ENCODE measurements at regions not wholly inside any gene's neighbourhood (a gene's known extent, or its start where the extent isn't known, plus 50 kb on each side); places are given as distances from the start of the nearest gene placed in this dataset.
A peak's percentile ranks its signal among the peaks of the same experiment; 100 is the strongest.

DNA sequence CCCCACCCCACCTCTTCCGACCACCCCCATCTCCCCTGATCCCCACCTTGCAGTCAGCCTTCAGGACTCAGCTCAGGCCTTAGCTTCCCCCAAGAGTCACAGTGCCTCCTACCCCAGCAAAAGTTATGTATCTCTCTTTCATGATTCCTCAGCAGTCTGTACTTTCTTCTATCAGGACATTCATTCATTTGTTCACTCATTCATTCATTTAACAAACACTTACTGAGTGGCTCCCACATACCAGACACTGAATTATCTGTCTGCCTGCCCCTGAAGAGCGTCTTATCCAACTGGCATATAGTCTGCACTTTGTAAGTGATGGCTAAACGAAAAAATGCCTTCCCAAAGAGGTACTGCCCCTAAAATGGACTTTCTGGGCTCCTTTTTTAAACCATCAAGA lies 114.4 kb upstream of the SLC35F3 start:
- Mint-ChIP-seq H3K27me3 (ENCODE audit: unreplicated experiment) (no peaks in the 10 kb centered on the region), H3K27ac (ENCODE audit: unreplicated experiment) (no peak overlapping the region), H3K36me3 (ENCODE audit: insufficient read depth, unreplicated experiment) (no peaks in the 10 kb centered on the region), H3K9me3 (ENCODE audit: low read depth, unreplicated experiment) (no peaks in the 10 kb centered on the region), H3K4me3 (ENCODE audit: low read depth, unreplicated experiment) (no peak overlapping the region), H3K4me1 (ENCODE audit: low read depth, unreplicated experiment) (no peaks in the 10 kb centered on the region)
- no peak for DNase-seq
- CTCF ChIA-PET: interaction anchor here (0.6 to 1.9 kb wide), 3 partner anchors 10 to 269 kb away, joined by 5 to 8 read pairs (median 6); no protein-coding TSS in a partner anchor
- intact Hi-C loops (cut with micrococcal nuclease; ENCODE audit: unreplicated experiment): loop anchor here (2.0 to 5.0 kb wide), 5 partner anchors 133 to 485 kb away; no protein-coding TSS in a partner anchor
- TF ChIP-seq CTCF (IDR thresholded peaks at IDR 0.05; ENCODE audit: unreplicated experiment): no peak
- no TSS peak for BruUV-seq (replicated peaks)

DNA sequence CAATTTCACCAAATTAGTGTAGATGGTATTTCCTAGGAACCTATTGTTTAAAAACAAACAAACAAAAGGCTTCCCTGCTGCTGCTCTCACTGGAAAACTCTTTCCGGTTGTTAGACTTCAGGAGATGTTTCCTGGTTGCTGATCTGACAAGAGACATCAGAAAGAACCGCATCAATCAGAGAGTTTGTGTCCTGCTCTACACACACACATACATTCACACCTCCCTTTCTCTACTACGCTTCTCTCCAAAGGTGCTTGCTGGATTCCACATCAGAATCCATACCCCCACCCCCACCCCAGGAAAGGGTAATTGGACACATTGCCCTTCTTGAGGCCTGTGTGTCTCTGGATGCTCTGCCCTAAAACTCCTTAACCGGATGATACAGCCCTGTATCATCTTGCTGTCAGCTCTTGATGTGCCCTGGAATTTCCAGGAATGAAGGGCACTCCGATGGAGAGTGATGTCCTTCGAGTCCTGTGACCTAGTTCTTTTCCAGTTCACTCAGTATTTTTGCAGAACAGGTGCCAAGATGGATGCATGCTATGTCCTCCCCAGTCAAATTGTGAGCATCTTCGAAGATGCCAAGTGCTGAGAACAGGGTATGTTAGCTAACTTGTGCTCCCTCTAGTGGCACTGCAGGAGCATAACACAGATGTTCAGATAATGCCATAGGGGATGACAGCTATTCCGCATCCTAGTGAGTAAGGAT lies 113.7 kb upstream of the SLC35F3 start:
- CTCF ChIA-PET: interaction anchor here (0.6 to 1.9 kb wide), 9 partner anchors 9 to 1460 kb away, joined by 3 to 17 read pairs (median 5); no protein-coding TSS in a partner anchor
- Mint-ChIP-seq H3K27me3 (ENCODE audit: unreplicated experiment) (no peaks in the 10 kb centered on the region), H3K4me3 (ENCODE audit: low read depth, unreplicated experiment) (no peak overlapping the region), H3K36me3 (ENCODE audit: insufficient read depth, unreplicated experiment) (no peaks in the 10 kb centered on the region), H3K9me3 (ENCODE audit: low read depth, unreplicated experiment) (no peaks in the 10 kb centered on the region), H3K4me1 (ENCODE audit: low read depth, unreplicated experiment) (no peaks in the 10 kb centered on the region), H3K27ac (ENCODE audit: unreplicated experiment) (no peak overlapping the region)
- peak; percentile 82 for TF ChIP-seq CTCF (IDR thresholded peaks at IDR 0.05; ENCODE audit: unreplicated experiment)
- intact Hi-C loops (cut with micrococcal nuclease; ENCODE audit: unreplicated experiment): loop anchor here (1.0 to 5.0 kb wide), 8 partner anchors 118 to 486 kb away; no protein-coding TSS in a partner anchor
- BruUV-seq (replicated peaks): no TSS peak
- peak; percentile 50 for DNase-seq

GRCh38 chr1:233791372-233791703 lies 113.1 kb upstream of the SLC35F3 start:
- no peak overlapping the region for H3K4me3 Mint-ChIP-seq (ENCODE audit: low read depth, unreplicated experiment)
- CTCF ChIA-PET: interaction anchor here (0.6 to 1.9 kb wide), 7 partner anchors 11 to 1461 kb away, joined by 3 to 17 read pairs (median 4); no protein-coding TSS in a partner anchor
- no peaks in the 10 kb centered on the region for H3K4me1 Mint-ChIP-seq (ENCODE audit: low read depth, unreplicated experiment)
- H3K27me3 Mint-ChIP-seq (ENCODE audit: unreplicated experiment): no peaks in the 10 kb centered on the region
- H3K27ac Mint-ChIP-seq (ENCODE audit: unreplicated experiment): no peak overlapping the region
- BruUV-seq (replicated peaks): no TSS peak
- no peaks in the 10 kb centered on the region for H3K36me3 Mint-ChIP-seq (ENCODE audit: insufficient read depth, unreplicated experiment)
- no peak for TF ChIP-seq CTCF (IDR thresholded peaks at IDR 0.05; ENCODE audit: unreplicated experiment)
- intact Hi-C loops (cut with micrococcal nuclease; ENCODE audit: unreplicated experiment): loop anchor here (1.0 to 5.0 kb wide), 8 partner anchors 118 to 487 kb away; no protein-coding TSS in a partner anchor
- no peaks in the 10 kb centered on the region for H3K9me3 Mint-ChIP-seq (ENCODE audit: low read depth, unreplicated experiment)
- no peak for DNase-seq

DNA sequence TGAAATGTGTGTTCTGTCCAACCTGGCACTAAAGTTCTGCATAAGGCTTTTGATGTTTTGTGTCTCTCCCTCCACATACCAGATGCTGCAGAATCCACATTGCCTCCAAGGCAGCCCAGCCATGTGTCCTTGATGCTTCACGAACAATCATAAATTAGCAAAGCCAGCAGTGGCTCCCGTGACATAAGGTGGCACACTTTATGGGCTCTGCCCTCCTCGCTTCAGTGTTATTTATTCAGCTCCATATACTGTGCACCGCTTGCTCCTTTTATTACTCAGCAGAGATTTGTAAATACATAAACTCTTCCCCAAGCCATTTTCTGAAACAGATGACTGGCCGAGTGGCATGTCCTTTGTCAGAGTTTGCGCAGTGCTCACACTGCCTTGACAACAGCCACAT lies 112.8 kb upstream of the SLC35F3 start:
- TF ChIP-seq CTCF (IDR thresholded peaks at IDR 0.05; ENCODE audit: unreplicated experiment): no peak
- Mint-ChIP-seq H3K9me3 (ENCODE audit: low read depth, unreplicated experiment) (no peaks in the 10 kb centered on the region), H3K27me3 (ENCODE audit: unreplicated experiment) (no peaks in the 10 kb centered on the region), H3K4me1 (ENCODE audit: low read depth, unreplicated experiment) (no peaks in the 10 kb centered on the region), H3K27ac (ENCODE audit: unreplicated experiment) (no peak overlapping the region), H3K36me3 (ENCODE audit: insufficient read depth, unreplicated experiment) (no peaks in the 10 kb centered on the region), H3K4me3 (ENCODE audit: low read depth, unreplicated experiment) (no peak overlapping the region)
- intact Hi-C loops (cut with micrococcal nuclease; ENCODE audit: unreplicated experiment): loop anchor here (1.0 to 5.0 kb wide), 8 partner anchors 118 to 487 kb away; no protein-coding TSS in a partner anchor
- no peak for DNase-seq
- CTCF ChIA-PET: interaction anchor here (0.7 to 1.9 kb wide), 6 partner anchors 11 to 517 kb away, joined by 3 to 17 read pairs (median 5); no protein-coding TSS in a partner anchor
- no TSS peak for BruUV-seq (replicated peaks)

Data from Calu3 (cell line).